Neural cell (in vitro differentiated cells): ENCODE measurements at regions not wholly inside any gene's neighbourhood (a gene's known extent, or its start where the extent isn't known, plus 50 kb on each side); places are given as distances from the start of the nearest gene placed in this dataset.

Experiments
- CTCF ChIP-seq: fragments of 450-650 bp; IDR thresholded peaks from 2 replicates; pipeline ENCODE4 v1.5.1; 2014; ENCODE audit warnings: antibody characterized with exemption, mild to moderate bottlenecking, moderate library complexity; ENCODE audit not compliant: poor library complexity, severe bottlenecking
- EP300 ChIP-seq: fragments of 450-650 bp; conservative IDR thresholded peaks from 2 replicates; pipeline ENCODE4 v1.6.1; 2014; ENCODE audit warnings: antibody characterized with exemption, mild to moderate bottlenecking, moderate library complexity; ENCODE audit not compliant: poor library complexity, severe bottlenecking
- EZH2 ChIP-seq: fragments of 200-600, 300-800 bp; shearing (Covaris generic), sonication (generic); IDR thresholded peaks from 2 replicates; pipeline ENCODE4 v1.6.1; 2014; ENCODE audit warnings: antibody characterized with exemption, low read length, borderline replicate concordance, mild to moderate bottlenecking; ENCODE audit not compliant: insufficient read depth, poor library complexity, severe bottlenecking
- MXI1 ChIP-seq: fragments of 450-650 bp; conservative IDR thresholded peaks from 2 replicates; pipeline ENCODE4 v1.6.1; 2014; ENCODE audit warnings: antibody characterized with exemption, mild to moderate bottlenecking; ENCODE audit not compliant: poor library complexity, severe bottlenecking
- POLR2AphosphoS5 ChIP-seq: IDR thresholded peaks from 2 replicates; pipeline ENCODE4 v1.6.1; 2012
- RAD21 ChIP-seq: fragments of 450-650 bp; conservative IDR thresholded peaks from 2 replicates; pipeline ENCODE4 v1.6.1; 2014; ENCODE audit warnings: antibody characterized with exemption, mild to moderate bottlenecking, moderate library complexity
- REST ChIP-seq: IDR thresholded peaks from 2 replicates; pipeline ENCODE4 v1.6.1; 2012; ENCODE audit warnings: borderline replicate concordance
- SMC3 ChIP-seq: fragments of 450-650 bp; conservative IDR thresholded peaks from 2 replicates; pipeline ENCODE4 v1.6.1; 2014; ENCODE audit warnings: antibody characterized with exemption, mild to moderate bottlenecking, moderate library complexity; ENCODE audit not compliant: poor library complexity

DNA sequence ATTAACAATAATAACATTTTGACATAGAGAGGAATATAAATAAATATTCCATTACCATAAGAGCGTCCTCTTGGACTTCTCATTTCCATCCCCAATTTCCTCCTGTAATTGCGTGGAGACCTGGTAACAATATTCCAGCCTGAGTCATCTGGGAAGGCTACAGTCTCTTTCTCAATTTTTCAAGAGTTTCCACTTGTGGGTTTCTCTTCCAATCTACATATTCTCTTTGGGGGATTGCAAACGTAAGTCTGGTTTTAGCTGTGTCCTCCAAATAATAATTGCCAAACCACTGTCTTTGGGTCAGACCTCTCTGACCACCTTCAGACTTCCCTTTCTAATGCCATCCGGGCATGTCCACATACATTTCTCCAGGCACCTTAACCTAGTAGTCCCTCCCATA, 124.5 kb upstream of the USP24 start:
- TF ChIP-seq CTCF (no peak), RAD21 (no peak), SMC3 (no peak), EZH2 (no peak), POLR2AphosphoS5 (no peak), EP300 (no peak), MXI1 (no peak), REST (no peak)
